BLaER1 (cell line): ENCODE measurements at regions not wholly inside any gene's neighbourhood (a gene's known extent, or its start where the extent isn't known, plus 50 kb on each side); places are given as distances from the start of the nearest gene placed in this dataset.

ENCODE experiments used
- H3K27ac ChIP-seq: shearing (Covaris generic); formaldehyde crosslinking; 2 replicates; pipeline ENCODE4 v1.8.1; 2022
- H3K27me3 ChIP-seq: shearing (Covaris generic); formaldehyde crosslinking; 2 replicates; pipeline ENCODE4 v1.8.1; 2022
- H3K36me3 ChIP-seq: shearing (Covaris generic); formaldehyde crosslinking; 2 replicates; pipeline ENCODE4 v1.8.1; 2022
- H3K4me1 ChIP-seq: shearing (Covaris generic); formaldehyde crosslinking; 2 replicates; pipeline ENCODE4 v1.8.1; 2022
- H3K4me2 ChIP-seq: shearing (Covaris generic); formaldehyde crosslinking; 2 replicates; pipeline ENCODE4 v1.8.1; 2022
- H3K4me3 ChIP-seq: shearing (Covaris generic); formaldehyde crosslinking; 2 replicates; pipeline ENCODE4 v1.8.1; 2022
- H3K9ac ChIP-seq: shearing (Covaris generic); formaldehyde crosslinking; 2 replicates; pipeline ENCODE4 v1.8.1; 2022
- H3K9me3 ChIP-seq: shearing (Covaris generic); formaldehyde crosslinking; 2 replicates; pipeline ENCODE4 v1.8.1; 2022
- H4K20me1 ChIP-seq: shearing (Covaris generic); formaldehyde crosslinking; 2 replicates; pipeline ENCODE4 v1.8.1; 2022
- Cebpa-rat ChIP-seq: shearing (Covaris generic); IDR thresholded peaks from 2 replicates; pipeline ENCODE4 v1.8.1; 2022

DNA sequence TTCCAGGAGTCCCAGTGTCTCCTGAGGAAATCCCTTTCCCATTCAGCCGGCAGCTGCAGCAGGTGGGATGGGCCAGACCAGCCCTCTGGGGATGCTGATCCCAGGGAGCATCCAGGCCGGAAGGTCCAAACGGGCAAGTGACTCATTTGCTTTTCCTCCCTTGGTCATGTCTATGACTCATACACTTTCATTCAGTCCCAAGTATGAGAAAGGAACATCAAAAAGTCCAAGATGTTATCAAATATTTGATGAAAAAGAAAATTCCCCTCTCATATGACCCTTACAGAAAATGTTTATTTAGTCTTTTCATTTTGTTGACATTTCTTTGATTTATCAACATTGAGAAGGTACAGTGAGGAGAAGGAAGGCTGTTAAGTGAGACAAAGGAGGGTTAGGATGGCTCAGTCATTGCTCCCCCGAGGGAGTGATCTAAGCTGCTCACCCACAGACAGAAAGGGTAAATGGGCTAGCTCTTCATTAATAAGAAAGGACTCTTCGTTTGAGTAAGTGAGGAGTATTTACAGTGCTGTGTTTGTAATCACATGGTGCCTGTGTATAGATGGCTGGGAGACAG lies 117.6 kb upstream of the ANKRD55 start:
- no peak overlapping the region for H3K4me3 ChIP-seq
- H3K9me3 ChIP-seq: peaks cover 30% of the 10 kb centered on the region
- peaks cover 62% of the 10 kb centered on the region for H3K4me1 ChIP-seq
- H3K36me3 ChIP-seq: no peaks in the 10 kb centered on the region; the same call in 1 of the 2 replicates
- H3K27me3 ChIP-seq: no peaks in the 10 kb centered on the region
- H3K9ac ChIP-seq: no peak overlapping the region
- TF ChIP-seq Cebpa-rat: no peak
- peak overlapping the region; percentile 43 for H3K4me2 ChIP-seq
- peak overlapping the region; percentile 25; the same call in 1 of the 2 replicates for H3K27ac ChIP-seq
- H4K20me1 ChIP-seq: no peaks in the 10 kb centered on the region

DNA sequence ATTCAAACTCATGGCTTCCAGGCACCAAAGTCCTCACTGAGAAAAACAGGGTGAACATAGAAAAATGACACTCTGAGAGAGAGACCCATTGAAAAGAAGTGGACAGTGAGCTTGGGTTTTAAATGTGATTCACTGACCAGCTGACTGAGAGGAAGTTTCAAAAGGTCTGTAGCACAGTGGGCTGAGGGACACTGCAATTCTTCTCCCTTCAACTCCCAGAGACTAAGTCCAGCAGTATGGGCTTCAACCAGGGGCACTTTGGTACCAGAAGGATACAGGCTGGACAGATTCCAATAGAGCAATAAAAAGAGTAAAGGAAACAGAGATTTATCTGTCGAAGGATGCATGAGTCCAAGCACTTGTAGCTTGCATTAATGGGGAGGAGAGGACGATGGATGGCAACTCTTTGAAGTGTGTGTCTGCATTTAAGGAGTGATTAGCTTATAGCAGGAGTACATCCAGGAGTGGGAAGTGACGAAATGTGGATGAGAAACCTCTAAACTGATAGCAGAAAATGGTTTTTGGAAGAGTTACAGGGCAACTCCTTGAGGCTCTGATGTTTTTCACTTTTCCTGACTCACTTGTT lies 117.0 kb upstream of the ANKRD55 start:
- no peaks in the 10 kb centered on the region; the same call in 1 of the 2 replicates for H3K36me3 ChIP-seq
- H3K9ac ChIP-seq: no peak overlapping the region
- peak overlapping the region; percentile 43 for H3K4me2 ChIP-seq
- no peaks in the 10 kb centered on the region for H4K20me1 ChIP-seq
- H3K27me3 ChIP-seq: no peaks in the 10 kb centered on the region
- TF ChIP-seq Cebpa-rat: no peak
- H3K4me3 ChIP-seq: no peak overlapping the region
- H3K9me3 ChIP-seq: peaks cover 36% of the 10 kb centered on the region
- peaks cover 57% of the 10 kb centered on the region for H3K4me1 ChIP-seq
- H3K27ac ChIP-seq: peak overlapping the region; percentile 25; the same call in 1 of the 2 replicates

DNA sequence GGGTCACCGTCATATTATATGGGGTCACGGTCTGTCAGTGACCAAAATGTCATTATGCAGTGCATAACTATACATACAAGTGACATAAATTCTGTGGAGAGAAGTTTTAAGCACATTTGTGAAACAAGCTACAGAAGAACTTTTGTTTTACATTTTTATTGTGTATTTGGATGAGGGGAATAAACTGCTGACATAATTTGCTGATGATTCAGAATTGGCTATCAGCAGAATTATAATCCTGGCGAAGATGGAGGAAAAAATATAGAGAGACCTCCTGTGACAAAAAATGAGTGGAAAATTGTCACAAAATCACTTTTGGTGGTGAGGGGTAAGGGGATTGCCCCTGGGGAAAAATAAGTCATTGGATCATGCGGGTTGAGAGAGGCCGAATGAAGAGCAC lies 116.3 kb upstream of the ANKRD55 start:
- no peaks in the 10 kb centered on the region for H4K20me1 ChIP-seq
- H3K9me3 ChIP-seq: peaks cover 38% of the 10 kb centered on the region
- H3K36me3 ChIP-seq: no peaks in the 10 kb centered on the region; the same call in 1 of the 2 replicates
- no peaks in the 10 kb centered on the region for H3K27me3 ChIP-seq
- TF ChIP-seq Cebpa-rat: no peak
- H3K4me1 ChIP-seq: peaks cover 57% of the 10 kb centered on the region
- no peak overlapping the region for H3K4me3 ChIP-seq
- H3K27ac ChIP-seq: no peak overlapping the region
- H3K9ac ChIP-seq: no peak overlapping the region
- H3K4me2 ChIP-seq: no peak overlapping the region; the same call in 1 of the 2 replicates

DNA sequence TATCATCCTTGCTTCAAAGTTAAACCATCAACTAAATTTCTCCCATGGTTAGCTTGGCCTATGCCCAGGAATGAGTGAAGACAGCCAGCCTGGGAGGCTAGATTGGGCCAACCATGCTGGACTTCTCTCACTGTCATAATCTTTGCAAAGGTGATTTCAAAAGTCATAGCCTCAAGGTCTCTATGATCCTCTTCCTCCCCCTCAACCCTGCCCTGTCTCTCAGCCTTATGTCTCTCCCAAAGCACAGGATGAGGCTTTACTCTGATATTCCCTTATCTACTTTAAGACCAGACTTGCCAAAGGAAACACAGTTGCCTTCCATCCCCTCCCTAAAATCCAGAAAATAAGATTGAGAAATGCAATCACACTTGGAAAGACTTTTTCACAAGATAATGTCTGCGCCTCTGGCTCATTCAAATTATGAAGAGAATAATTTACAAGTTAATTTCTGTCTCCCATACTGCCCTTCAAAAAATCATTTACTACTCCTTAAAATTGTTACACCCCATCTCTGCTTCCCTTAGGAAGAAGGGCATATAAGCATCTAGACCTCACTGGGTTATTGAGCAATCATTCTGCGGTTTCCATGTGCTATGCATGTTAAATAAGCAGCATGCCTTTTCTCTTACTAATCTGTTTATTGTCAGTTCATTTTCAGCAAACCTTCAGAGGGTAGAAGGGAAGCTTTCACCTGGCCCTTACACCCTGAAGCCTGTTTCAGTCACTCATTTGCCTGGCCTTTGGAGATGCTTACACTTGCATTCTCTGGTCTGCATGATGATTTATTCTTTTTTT lies 113.8 kb upstream of the ANKRD55 start:
- H3K4me1 ChIP-seq: peaks cover 46% of the 10 kb centered on the region
- TF ChIP-seq Cebpa-rat: no peak
- H3K27ac ChIP-seq: no peak overlapping the region
- H3K9ac ChIP-seq: no peak overlapping the region
- peaks cover 57% of the 10 kb centered on the region for H3K9me3 ChIP-seq
- H4K20me1 ChIP-seq: no peaks in the 10 kb centered on the region
- H3K4me2 ChIP-seq: no peak overlapping the region
- no peak overlapping the region for H3K4me3 ChIP-seq
- H3K27me3 ChIP-seq: no peaks in the 10 kb centered on the region
- H3K36me3 ChIP-seq: no peaks in the 10 kb centered on the region; the same call in 1 of the 2 replicates

DNA sequence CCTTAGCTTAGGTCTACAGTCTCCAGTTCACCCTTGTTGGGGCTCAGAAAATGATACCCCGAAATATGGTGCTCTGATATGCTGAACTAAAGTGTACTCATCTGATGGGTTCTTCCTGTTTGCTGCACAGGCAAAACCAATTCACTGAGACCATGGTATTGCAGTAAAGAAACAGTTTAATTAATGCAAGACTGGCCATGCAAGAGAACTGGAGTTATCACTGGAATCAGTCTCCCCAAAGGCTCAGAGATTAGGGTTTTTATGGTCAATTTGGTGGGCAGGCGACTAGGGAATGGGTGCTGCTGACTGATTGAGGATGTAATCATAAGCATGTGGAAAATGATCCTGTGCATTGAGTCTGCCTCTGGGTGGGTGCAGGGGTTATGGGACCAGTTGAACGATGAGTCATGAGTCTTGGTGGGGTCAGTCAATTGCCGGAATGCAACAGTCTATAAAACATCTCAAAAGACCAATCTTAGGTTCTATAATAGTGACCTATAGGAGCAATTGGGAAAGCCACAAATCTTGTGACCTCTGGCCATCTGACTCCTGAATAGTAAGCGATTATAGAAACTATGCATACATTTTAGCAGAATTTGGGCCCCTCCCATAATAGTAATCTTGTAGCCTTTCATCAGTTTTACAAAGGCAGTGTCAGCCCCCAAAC lies 113.0 kb upstream of the ANKRD55 start:
- Histone ChIP-seq H3K9ac (no peak overlapping the region), H3K36me3 (no peaks in the 10 kb centered on the region; the same call in 1 of the 2 replicates), H3K27ac (no peak overlapping the region), H3K4me2 (no peak overlapping the region), H3K27me3 (no peaks in the 10 kb centered on the region), H3K4me1 (peaks cover 39% of the 10 kb centered on the region), H3K9me3 (peaks cover 63% of the 10 kb centered on the region), H4K20me1 (no peaks in the 10 kb centered on the region), H3K4me3 (no peak overlapping the region)
- no peak for TF ChIP-seq Cebpa-rat

DNA sequence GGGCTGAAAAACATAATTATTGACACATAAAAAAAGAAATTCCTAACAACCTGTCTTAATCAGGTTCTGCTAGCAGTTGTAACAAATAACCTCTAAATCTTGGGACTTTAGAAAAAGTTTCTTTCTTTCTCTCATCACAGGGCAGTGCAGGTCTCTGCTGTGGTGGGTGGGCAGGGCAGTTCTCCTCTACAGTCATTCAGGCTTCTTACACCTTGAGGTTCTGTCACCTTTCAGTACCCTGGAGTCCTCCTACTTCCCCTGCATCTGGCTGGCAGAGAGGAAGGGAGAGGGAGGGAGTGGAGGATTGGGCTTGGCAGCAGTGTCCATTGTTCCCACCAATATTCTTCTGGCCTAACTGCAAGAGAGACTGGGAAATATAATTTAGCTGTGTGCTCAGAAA lies 112.2 kb upstream of the ANKRD55 start:
- Histone ChIP-seq H3K4me3 (no peak overlapping the region), H3K9ac (no peak overlapping the region), H3K4me2 (no peak overlapping the region), H3K9me3 (peaks cover 71% of the 10 kb centered on the region), H3K4me1 (peaks cover 30% of the 10 kb centered on the region), H4K20me1 (no peaks in the 10 kb centered on the region), H3K36me3 (no peaks in the 10 kb centered on the region; the same call in 1 of the 2 replicates), H3K27ac (no peak overlapping the region; the same call in 1 of the 2 replicates), H3K27me3 (no peaks in the 10 kb centered on the region)
- no peak for TF ChIP-seq Cebpa-rat

DNA sequence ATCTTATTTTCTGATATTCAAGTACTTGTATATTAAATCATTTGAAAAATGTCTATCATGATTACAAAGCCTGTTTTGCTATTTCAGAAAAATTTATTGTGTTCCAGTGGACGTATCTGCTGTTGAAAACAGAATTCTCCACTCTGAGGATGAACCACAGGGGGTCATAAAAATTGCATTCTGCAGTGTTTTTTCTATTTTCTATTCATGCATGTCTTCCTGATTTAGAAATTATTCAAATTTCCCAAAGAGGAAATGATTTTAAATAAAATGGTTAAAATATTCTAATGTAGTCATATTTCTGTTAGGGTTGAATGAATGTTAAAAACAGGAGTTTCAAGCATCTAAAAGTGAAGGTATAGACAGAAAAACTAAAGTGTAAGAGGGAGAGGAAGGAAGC lies 111.5 kb upstream of the ANKRD55 start:
- no peaks in the 10 kb centered on the region; the same call in 1 of the 2 replicates for H3K36me3 ChIP-seq
- peak overlapping the region; percentile 25; the same call in 1 of the 2 replicates for H3K4me2 ChIP-seq
- H3K4me1 ChIP-seq: peaks cover 23% of the 10 kb centered on the region
- no peaks in the 10 kb centered on the region for H4K20me1 ChIP-seq
- no peak overlapping the region for H3K9ac ChIP-seq
- no peak overlapping the region for H3K4me3 ChIP-seq
- H3K27ac ChIP-seq: no peak overlapping the region
- no peaks in the 10 kb centered on the region for H3K27me3 ChIP-seq
- peaks cover 74% of the 10 kb centered on the region for H3K9me3 ChIP-seq
- TF ChIP-seq Cebpa-rat: no peak

DNA sequence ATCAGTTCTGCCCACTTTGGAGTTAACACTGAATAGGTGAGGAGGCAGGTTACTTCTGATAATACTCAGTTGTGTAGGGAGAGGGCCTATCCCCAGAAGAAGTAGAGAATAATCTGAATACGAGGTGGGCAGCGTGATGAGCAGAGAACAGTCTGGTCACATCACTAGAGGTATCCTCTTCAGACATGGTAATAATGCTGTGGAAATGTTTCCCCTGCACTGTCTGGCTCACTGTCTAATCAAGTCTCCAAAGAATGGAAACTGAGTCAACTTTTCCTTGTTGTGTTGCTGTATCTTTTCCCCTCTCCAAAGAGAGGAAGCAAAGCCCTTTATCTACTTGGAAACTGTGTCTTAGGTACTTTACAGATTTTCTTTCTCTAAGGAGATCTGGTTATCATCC lies 110.9 kb upstream of the ANKRD55 start:
- TF ChIP-seq Cebpa-rat: no peak
- H3K27me3 ChIP-seq: no peaks in the 10 kb centered on the region
- H3K36me3 ChIP-seq: no peaks in the 10 kb centered on the region; the same call in 1 of the 2 replicates
- H3K4me2 ChIP-seq: peak overlapping the region; percentile 25; the same call in 1 of the 2 replicates
- H3K9me3 ChIP-seq: peaks cover 79% of the 10 kb centered on the region
- H3K4me3 ChIP-seq: no peak overlapping the region
- H3K9ac ChIP-seq: no peak overlapping the region
- no peak overlapping the region for H3K27ac ChIP-seq
- peaks cover 21% of the 10 kb centered on the region for H3K4me1 ChIP-seq
- no peaks in the 10 kb centered on the region for H4K20me1 ChIP-seq

DNA sequence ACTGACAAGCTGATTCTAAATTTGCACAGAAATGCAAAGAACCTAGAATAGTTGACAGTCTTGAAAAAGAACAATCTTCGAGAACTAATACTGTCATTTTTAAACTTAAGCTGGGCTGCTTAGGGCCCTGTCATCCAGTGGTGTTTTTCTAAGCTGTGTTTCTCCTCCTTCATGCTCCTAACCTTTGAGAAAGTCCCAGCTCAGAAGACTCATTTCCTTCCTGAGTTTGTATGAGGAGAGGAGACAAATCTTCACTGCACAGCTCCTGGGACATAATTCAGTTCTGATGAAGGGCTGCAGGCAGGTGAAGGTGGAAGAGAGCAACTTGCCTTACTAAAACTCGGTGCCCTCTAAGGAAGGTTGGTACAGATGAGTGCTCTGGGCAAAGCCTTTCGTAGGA lies 109.5 kb upstream of the ANKRD55 start:
- Histone ChIP-seq H3K4me3 (no peak overlapping the region), H3K27me3 (no peaks in the 10 kb centered on the region), H3K9ac (no peak overlapping the region), H4K20me1 (no peaks in the 10 kb centered on the region), H3K4me1 (peaks cover 21% of the 10 kb centered on the region), H3K36me3 (no peaks in the 10 kb centered on the region; the same call in 1 of the 2 replicates), H3K9me3 (peaks cover 87% of the 10 kb centered on the region), H3K4me2 (peak overlapping the region; percentile 26; the same call in 1 of the 2 replicates), H3K27ac (no peak overlapping the region)
- no peak for TF ChIP-seq Cebpa-rat
